Right lobe of liver (tissue), 6 donors: ENCODE measurements at regions not wholly inside any gene's neighbourhood (a gene's known extent, or its start where the extent isn't known, plus 50 kb on each side); places are given as distances from the start of the nearest gene placed in this dataset.
A peak's percentile ranks its signal among the peaks of the same experiment; 100 is the strongest.
"Not testable (repeated sequence)": the region's sequence is repeated elsewhere in the genome, so short reads cannot be mapped to it uniquely, and the experiment has no call there.

Source experiments
- ATAC-seq, 4 donors: fragments of 200-7000 bp; cut with Tn5 transposase; one replicate each; pipeline ENCODE4 v1.9.1; 2020; ENCODE audit warnings: mild to moderate bottlenecking in 4 of 4, moderate library complexity in 4 of 4
- DNase-seq, 3 donors: peaks; one replicate each; pipeline ENCODE4 v3.0.0-alpha.2; 2020
- H3K27ac ChIP-seq, 3 donors: fragments of 200-600 bp; one replicate each; pipeline ENCODE4 v1.8.0; 2022
- H3K27me3 ChIP-seq, 2 donors: fragments of 200-600 bp; one replicate each; pipeline ENCODE4 v1.8.0; 2022
- H3K36me3 ChIP-seq, 4 donors: fragments of 200-600 bp; sonication (generic) in 1 of 4; one replicate each; pipeline versions ENCODE4 v1.5.1 to v1.8.0; 2017 to 2022; ENCODE audit warnings: control low read depth in 1 of 4
- H3K4me1 ChIP-seq, 4 donors: fragments of 200-600 bp; sonication (generic) in 1 of 4; one replicate each; pipeline versions ENCODE4 v1.5.1 to v1.8.0; 2017 to 2022; ENCODE audit warnings: control low read depth in 1 of 4
- H3K4me3 ChIP-seq, 3 donors: fragments of 200-600 bp; one replicate each; pipeline ENCODE4 v1.8.0; 2022
- H3K9me3 ChIP-seq, 4 donors: fragments of 200-600 bp; sonication (generic) in 1 of 4; one replicate each; pipeline versions ENCODE4 v1.5.1 to v1.8.0; 2017 to 2022; ENCODE audit warnings: control low read depth in 1 of 4
- CTCF ChIP-seq, 4 donors: fragments of 200-600 bp in 3 of 4; fragments of 450-650 bp in 1 of 4; IDR thresholded peaks; one replicate each; pipeline versions ENCODE4 v1.5.1 to v1.8.0; 2016 to 2022; ENCODE audit warnings: antibody characterized with exemption in 4 of 4, mild to moderate bottlenecking in 2 of 4
- POLR2A ChIP-seq: fragments of 450-650 bp; IDR thresholded peaks from one replicate; pipeline ENCODE4 v1.6.1; 2017; ENCODE audit warnings: antibody characterized with exemption, mild to moderate bottlenecking
- WGBS: methylation state at CpG from one replicate; pipeline ENCODE4 v1.1.6; 2018; ENCODE audit warnings: low coverage, low lambda C conversion rate; ENCODE audit not compliant: insufficient coverage; ENCODE audit errors: missing lambda C conversion rate; 5-methylcytosine and 5-hydroxymethylcytosine counted together
- intact Hi-C, 2 donors: fragments of 100-400 bp; cut with DNase I; formaldehyde crosslinking; loops; one replicate each; pipeline versions ENCODE4 v1.11.2 to v1.14.1; 2022
- donor health status: DM: no; HTN: yes; CAD: no.
- donor health status: DM: no; HTN: no; CAD: no.
- donor health status: DM: no; HTN: no; CAD: no.
- donor health status: DM: no; HTN: yes; CAD: no.
- donor health status: DM: no; HTN: yes; CAD: no.

- intact Hi-C loops = no loop called here
- Histone ChIP-seq H3K27ac (no peak overlapping the region), H3K36me3 (no peaks in the 10 kb centered on the region), H3K4me1 (no peaks in the 10 kb centered on the region), H3K27me3 (no peaks in the 10 kb centered on the region), H3K9me3 (no peaks in the 10 kb centered on the region), H3K4me3 (no peak overlapping the region)
- WGBS = 49% methylated on average over 3 of the region's 3 CpGs
- no peak for ATAC-seq
- TF ChIP-seq POLR2A (no peak), CTCF (IDR thresholded peaks at IDR 0.05) (no peak)
- DNase-seq = no peak
These were observed 462.6 kb downstream of the RNF144A start for GRCh38 chr2:7379799-7380198.

DNA sequence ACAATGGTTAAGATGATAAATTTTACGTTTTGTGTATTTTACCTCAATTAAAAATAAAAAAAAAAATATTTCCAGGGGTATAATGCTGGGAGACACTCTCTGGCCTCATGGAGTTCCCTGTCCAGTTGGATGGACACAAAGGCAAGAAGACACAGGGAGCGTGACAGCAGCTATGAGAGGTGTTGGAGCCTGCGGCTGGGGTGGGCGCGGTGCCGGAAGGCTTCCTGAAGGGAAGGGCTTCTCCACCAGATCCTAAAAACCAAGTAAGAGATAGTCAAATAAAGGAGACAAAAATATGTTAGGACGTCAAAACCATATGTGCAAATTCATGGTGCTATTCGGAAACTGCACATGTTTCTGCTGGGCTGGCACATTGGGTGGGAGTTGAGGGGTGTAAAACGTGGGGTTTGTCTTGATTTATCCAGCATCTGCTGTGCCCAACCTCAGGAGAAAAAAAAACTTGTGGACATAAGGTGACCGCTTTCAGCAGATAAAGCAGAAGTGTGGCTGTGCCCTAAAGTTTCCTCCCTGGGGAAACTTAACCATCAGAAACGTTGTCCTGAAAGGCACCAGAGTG lies 467.6 kb downstream of the RNF144A start:
- WGBS = 65% methylated on average over 10 of the region's 11 CpGs
- Histone ChIP-seq H3K4me1 (no peaks in the 10 kb centered on the region), H3K4me3 (no peak overlapping the region), H3K36me3 (no peaks in the 10 kb centered on the region), H3K27ac (no peak overlapping the region), H3K9me3 (no peaks in the 10 kb centered on the region), H3K27me3 (no peaks in the 10 kb centered on the region)
- intact Hi-C loops = no loop called here
- no peak for DNase-seq
- ATAC-seq = no peak
- TF ChIP-seq CTCF (IDR thresholded peaks at IDR 0.05) = no peak

GRCh38 chr2:7390311-7390710 lies 473.1 kb downstream of the RNF144A start:
- H3K9me3 ChIP-seq, DNase-seq, H3K27me3 ChIP-seq, H3K4me1 ChIP-seq, H3K36me3 ChIP-seq, intact Hi-C loops, H3K4me3 ChIP-seq, ATAC-seq, H3K27ac ChIP-seq: not testable (repeated sequence)
- WGBS = 75% methylated on average over 4 of the region's 4 CpGs

DNA sequence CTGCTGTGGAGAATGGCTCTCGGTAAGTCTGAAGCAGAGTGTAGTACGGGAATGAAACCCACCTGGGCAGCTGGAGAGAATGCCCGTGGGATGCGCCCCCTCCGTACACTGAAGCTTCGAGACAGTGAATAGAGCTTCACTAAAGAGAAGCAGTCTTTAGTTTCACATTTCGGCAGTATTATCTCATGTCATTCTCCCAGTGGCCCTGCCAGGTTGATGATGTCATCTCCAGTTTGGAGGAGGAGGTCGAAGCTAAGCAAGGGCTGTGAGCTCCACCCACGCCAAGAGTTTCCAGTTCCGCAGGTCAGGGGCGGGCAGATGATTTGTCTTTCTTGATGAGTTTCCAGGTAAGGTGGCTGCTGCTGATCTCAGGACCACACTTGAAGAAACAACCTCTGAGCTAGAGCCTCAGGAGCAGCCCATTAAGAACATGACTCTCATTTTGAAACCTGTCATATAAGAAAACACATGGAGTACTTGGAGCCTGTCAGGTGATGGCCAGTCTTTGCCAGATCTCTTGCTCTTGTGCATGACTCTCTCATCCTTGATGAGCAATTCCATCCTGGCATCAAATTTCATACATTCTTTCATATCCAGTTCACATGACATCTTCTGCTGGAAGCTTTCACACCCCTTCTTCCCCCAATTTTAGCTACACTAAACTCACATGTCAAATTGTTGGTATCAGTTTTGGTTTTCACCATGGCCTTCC lies 475.0 kb downstream of the RNF144A start:
- no peak overlapping the region for H3K27ac ChIP-seq
- ATAC-seq (peak in 1 of 4 donors; percentile 50), DNase-seq (no peak)
- 72% methylated on average over 4 of the region's 11 CpGs for WGBS
- H3K4me3 ChIP-seq = no peak overlapping the region
- intact Hi-C loops = no loop called here
- H3K9me3 ChIP-seq = no peaks in the 10 kb centered on the region
- no peaks in the 10 kb centered on the region for H3K27me3 ChIP-seq
- TF ChIP-seq CTCF (IDR thresholded peaks at IDR 0.05) = no peak
- TF ChIP-seq POLR2A = no peak
- H3K4me1 ChIP-seq = no peaks in the 10 kb centered on the region
- H3K36me3 ChIP-seq = no peaks in the 10 kb centered on the region

- no peak for TF ChIP-seq CTCF (IDR thresholded peaks at IDR 0.05)
- TF ChIP-seq POLR2A = no peak
- Histone ChIP-seq H3K9me3 (no peaks in the 10 kb centered on the region), H3K4me3 (no peak overlapping the region), H3K36me3 (no peaks in the 10 kb centered on the region), H3K4me1 (no peaks in the 10 kb centered on the region), H3K27ac (no peak overlapping the region), H3K27me3 (no peaks in the 10 kb centered on the region)
- ATAC-seq (no peak), DNase-seq (no peak)
- WGBS = 64% methylated on average over 1 of the region's 3 CpGs
- intact Hi-C loops = no loop called here
These were observed 477.0 kb downstream of the RNF144A start for GRCh38 chr2:7394195-7394594.
